ENCODE measurements at regions not wholly inside any gene's neighbourhood (a gene's known extent, or its start where the extent isn't known, plus 50 kb on each side); places are given as distances from the start of the nearest gene placed in this dataset.

- Mint-ChIP-seq H3K27ac (no peak overlapping the region), H3K4me3 (no peak overlapping the region), H3K36me3 (ENCODE audit: insufficient read depth in 1 of 3, low read depth in 3 of 3) (peaks cover 0 to 2% (median 0%) of the 10 kb centered on the region in 3 experiments; a peak in 3 of 7 replicates), H3K9me3 (peaks cover 0 to 5% of the 10 kb centered on the region in 2 experiments; a peak in 4 of 5 replicates), H3K27me3 (ENCODE audit: low read depth) (no peaks in the 10 kb centered on the region), H3K4me1 (peaks cover 16 to 20% of the 10 kb centered on the region in 2 experiments)
- Histone ChIP-seq H4K20me1 (ENCODE audit: control insufficient read depth, insufficient read depth, insufficient read length) (no peaks in the 10 kb centered on the region), H3K4me2 (ENCODE audit: insufficient read depth, insufficient read length, low read length) (no peak overlapping the region), H2BK12ac (ENCODE audit: insufficient read length, low read depth, low read length) (no peak overlapping the region), H3K18ac (ENCODE audit: insufficient read length, low read depth, low read length) (no peak overlapping the region), H3K9ac (ENCODE audit: extremely low read depth, insufficient read length, low read length) (no peak overlapping the region), H3K4ac (ENCODE audit: low read depth, low read length) (no peak overlapping the region), H2AK5ac (ENCODE audit: insufficient read length, low read length) (no peak overlapping the region), H3K79me2 (ENCODE audit: insufficient read depth, low read length) (no peaks in the 10 kb centered on the region), H2AFZ (ENCODE audit: low read length) (no peak overlapping the region), H3T11ph (ENCODE audit: low read length) (no peak overlapping the region), H4K91ac (ENCODE audit: insufficient read length, low read depth, low read length) (no peak overlapping the region), H3K27me3 (ENCODE audit: insufficient read depth, low read length) (no peaks in the 10 kb centered on the region), H3K79me1 (ENCODE audit: insufficient read depth, low read depth, low read length, poor library complexity, severe bottlenecking) (no peaks in the 10 kb centered on the region), H4K5ac (ENCODE audit: insufficient read length, low read depth, low read length) (no peak overlapping the region), H2BK120ac (ENCODE audit: low read depth, low read length, poor library complexity, severe bottlenecking) (no peak overlapping the region), H3K4me1 (ENCODE audit: insufficient read depth, low read length) (peaks cover 2% of the 10 kb centered on the region; the same call in 1 of the 2 replicates), H3K14ac (ENCODE audit: insufficient read depth, low read length) (no peak overlapping the region), H3K9me3 (ENCODE audit: control insufficient read depth, low read depth, low read length) (no peaks in the 10 kb centered on the region), H3K23ac (ENCODE audit: insufficient read length, low read depth, low read length) (no peak overlapping the region), H2BK15ac (ENCODE audit: low read depth, low read length) (no peak overlapping the region), H4K8ac (replicated peaks; ENCODE audit: insufficient read length, low read depth, low read length) (no peak overlapping the region), H2BK20ac (ENCODE audit: low read depth, low read length, poor library complexity, severe bottlenecking) (no peak overlapping the region), H3K56ac (ENCODE audit: insufficient read length, low read depth, low read length) (no peak overlapping the region), H3K23me2 (ENCODE audit: insufficient read length, low read depth, low read length, poor library complexity, severe bottlenecking) (no peaks in the 10 kb centered on the region), H3K27ac (ENCODE audit: insufficient read length, low read depth, low read length) (no peak overlapping the region), H2BK5ac (ENCODE audit: insufficient read length, low read length) (no peak overlapping the region)
- no peak for DNase-seq
- WGBS (ENCODE audit: extremely low coverage, insufficient read length, low lambda C conversion rate) = no CpG with 5 or more reads among the region's 1 CpG
- TF ChIP-seq CTCF (conservative IDR thresholded peaks at IDR 0.05) = no peak
These were observed 130.8 kb upstream of the RIPOR2 start for GRCh38 chr6:25066593-25066992.

Measured in H9 (cell line).